ENCODE measurements at regions not wholly inside any gene's neighbourhood (a gene's known extent, or its start where the extent isn't known, plus 50 kb on each side); places are given as distances from the start of the nearest gene placed in this dataset.

DNA sequence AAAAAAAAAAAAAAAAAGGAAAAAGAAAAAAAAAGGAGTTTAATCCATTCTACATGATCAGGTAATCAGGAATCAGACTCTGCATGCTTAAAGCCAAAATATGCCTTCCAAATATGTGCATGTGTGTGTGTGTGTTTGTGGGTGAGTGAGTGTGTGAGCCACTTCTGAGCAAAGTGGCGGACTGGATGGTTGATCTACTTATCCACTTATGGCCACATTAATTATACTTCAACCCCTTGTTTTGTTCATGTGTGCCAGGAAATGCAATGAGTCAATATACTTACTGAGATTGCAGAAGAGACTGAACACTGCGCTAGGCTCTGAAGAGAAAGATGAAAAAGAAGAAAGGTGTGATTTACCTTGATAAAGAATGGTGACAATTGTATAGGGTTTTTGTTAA, 586.5 kb upstream of the NXPH2 start:
- Histone ChIP-seq H3K9me3 (no peaks in the 10 kb centered on the region), H3K36me3 (replicated peaks in 1 of 2; ENCODE audit: control insufficient read depth in 1 of 2, insufficient read depth in 2 of 2, low read length in 1 of 2) (no peaks in the 10 kb centered on the region), H3K4me1 (ENCODE audit: control insufficient read depth in 1 of 2, insufficient read depth in 2 of 2, low read depth in 1 of 2, low read length in 1 of 2) (no peaks in the 10 kb centered on the region), H3K9ac (no peak overlapping the region), H2AFZ (ENCODE audit: low read depth) (no peak overlapping the region), H3K9me2 (no peaks in the 10 kb centered on the region), H3K4me3 (ENCODE audit: low read depth in 2 of 2, low read length in 1 of 2) (no peak overlapping the region), H3K27me3 (ENCODE audit: insufficient read depth) (no peaks in the 10 kb centered on the region), H3F3A (replicated peaks; ENCODE audit: insufficient read depth) (no peaks in the 10 kb centered on the region), H3K79me2 (ENCODE audit: insufficient read depth) (no peaks in the 10 kb centered on the region), H3K27ac (ENCODE audit: low read depth in 2 of 2, low read length in 1 of 2) (no peak overlapping the region), H4K20me1 (ENCODE audit: insufficient read depth) (no peaks in the 10 kb centered on the region), H3K4me2 (no peak overlapping the region)
- POLR2A ChIA-PET = no interaction called here
- WGBS (ENCODE audit: low lambda C conversion rate) = 52% methylated on average over 2 of the region's 2 CpGs
- TF ChIP-seq MAX (IDR thresholded peaks at IDR 0.05; ENCODE audit: low read depth) (no peak), YY1 (IDR thresholded peaks at IDR 0.05; ENCODE audit: low read depth) (no peak)
- no peak for DNase-seq
- CTCF ChIA-PET = no interaction called here

GRCh38 chr2:139365189-139365588, 585.0 kb upstream of the NXPH2 start:
- Histone ChIP-seq H3K79me2 (ENCODE audit: insufficient read depth) (no peaks in the 10 kb centered on the region), H3F3A (replicated peaks; ENCODE audit: insufficient read depth) (no peaks in the 10 kb centered on the region), H3K9ac (no peak overlapping the region), H3K27ac (ENCODE audit: low read depth in 2 of 2, low read length in 1 of 2) (no peak overlapping the region), H3K9me3 (no peaks in the 10 kb centered on the region), H4K20me1 (ENCODE audit: insufficient read depth) (no peaks in the 10 kb centered on the region), H3K4me2 (no peak overlapping the region), H3K36me3 (replicated peaks in 1 of 2; ENCODE audit: control insufficient read depth in 1 of 2, insufficient read depth in 2 of 2, low read length in 1 of 2) (no peaks in the 10 kb centered on the region), H3K9me2 (no peaks in the 10 kb centered on the region), H3K4me1 (ENCODE audit: control insufficient read depth in 1 of 2, insufficient read depth in 2 of 2, low read depth in 1 of 2, low read length in 1 of 2) (no peaks in the 10 kb centered on the region), H2AFZ (ENCODE audit: low read depth) (no peak overlapping the region), H3K27me3 (ENCODE audit: insufficient read depth) (no peaks in the 10 kb centered on the region), H3K4me3 (ENCODE audit: low read depth in 2 of 2, low read length in 1 of 2) (no peak overlapping the region)
- ChIA-PET CTCF (no interaction called here), POLR2A (no interaction called here)
- TF ChIP-seq TEAD4 (IDR thresholded peaks at IDR 0.05; ENCODE audit: borderline replicate concordance, insufficient read depth) (no peak), FOXM1 (IDR thresholded peaks at IDR 0.05; ENCODE audit: low read depth) (no peak), FOSL2 (IDR thresholded peaks at IDR 0.05; ENCODE audit: borderline replicate concordance, low read depth) (no peak), TCF12 (IDR thresholded peaks at IDR 0.05) (no peak), SMC3 (IDR thresholded peaks at IDR 0.05; ENCODE audit: low read depth, low read length) (no peak)
- WGBS (ENCODE audit: low lambda C conversion rate) = 26% methylated on average over 5 of the region's 5 CpGs
- DNase-seq = no peak

DNA sequence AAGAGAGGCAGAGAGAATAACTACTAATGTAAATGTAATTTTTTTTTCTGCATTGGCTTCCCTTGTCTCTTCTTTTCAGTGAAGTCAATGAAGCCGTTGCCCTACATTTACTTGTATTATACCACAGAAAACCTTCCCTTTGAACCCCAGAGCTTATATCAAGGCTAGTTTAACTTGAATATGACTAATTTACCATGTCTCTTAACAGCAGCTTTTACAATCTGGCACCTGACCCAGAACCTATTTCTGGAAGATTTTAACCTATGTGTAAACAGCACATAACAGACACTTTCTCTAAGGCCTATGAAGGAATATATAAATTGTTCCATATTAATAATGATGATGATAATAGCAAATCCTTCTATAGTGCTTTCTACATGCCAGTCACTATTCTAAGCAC, 580.5 kb upstream of the NXPH2 start:
- Histone ChIP-seq H3K27ac (ENCODE audit: low read depth in 2 of 2, low read length in 1 of 2) (no peak overlapping the region), H4K20me1 (ENCODE audit: insufficient read depth) (no peaks in the 10 kb centered on the region), H3K36me3 (replicated peaks in 1 of 2; ENCODE audit: control insufficient read depth in 1 of 2, insufficient read depth in 2 of 2, low read length in 1 of 2) (no peaks in the 10 kb centered on the region), H3K4me1 (ENCODE audit: control insufficient read depth in 1 of 2, insufficient read depth in 2 of 2, low read depth in 1 of 2, low read length in 1 of 2) (no peaks in the 10 kb centered on the region), H3K4me2 (no peak overlapping the region), H2AFZ (ENCODE audit: low read depth) (no peak overlapping the region), H3K9ac (no peak overlapping the region), H3K9me3 (no peaks in the 10 kb centered on the region), H3K9me2 (no peaks in the 10 kb centered on the region), H3F3A (replicated peaks; ENCODE audit: insufficient read depth) (no peaks in the 10 kb centered on the region), H3K27me3 (ENCODE audit: insufficient read depth) (no peaks in the 10 kb centered on the region), H3K79me2 (ENCODE audit: insufficient read depth) (no peaks in the 10 kb centered on the region), H3K4me3 (ENCODE audit: low read depth in 2 of 2, low read length in 1 of 2) (no peak overlapping the region)
- 11% methylated on average over 1 of the region's 1 CpG for WGBS (ENCODE audit: low lambda C conversion rate)
- TF ChIP-seq MAX (IDR thresholded peaks at IDR 0.05; ENCODE audit: low read depth) = no peak
- no peak for TF ChIP-seq NRF1 (IDR thresholded peaks at IDR 0.05; ENCODE audit: low read depth, low read length)
- TF ChIP-seq ELF1 (IDR thresholded peaks at IDR 0.05) = no peak
- TF ChIP-seq RXRA (IDR thresholded peaks at IDR 0.05; ENCODE audit: borderline replicate concordance, low read depth) = no peak
- no peak for TF ChIP-seq CTCF (IDR thresholded peaks at IDR 0.05)
- TF ChIP-seq SIN3A (IDR thresholded peaks at IDR 0.05; ENCODE audit: borderline replicate concordance, low read depth, low read length) = no peak
- no peak for TF ChIP-seq TEAD4 (IDR thresholded peaks at IDR 0.05; ENCODE audit: borderline replicate concordance, insufficient read depth)
- no peak for DNase-seq
- ChIA-PET POLR2A (no interaction called here), CTCF (no interaction called here)

Data from SK-N-SH (cell line).